Lower leg skin (tissue), 3 donors: ENCODE measurements at regions not wholly inside any gene's neighbourhood (a gene's known extent, or its start where the extent isn't known, plus 50 kb on each side); places are given as distances from the start of the nearest gene placed in this dataset.

Source experiments
- CTCF ChIP-seq, 3 donors: fragments of 450-650 bp; IDR thresholded peaks; one replicate each; pipeline ENCODE4 v1.5.1; 2016; ENCODE audit warnings: antibody characterized with exemption in 3 of 3, mild to moderate bottlenecking in 3 of 3, moderate library complexity in 2 of 3
- POLR2A ChIP-seq, 2 donors: fragments of 450-650 bp; IDR thresholded peaks; one replicate each; pipeline ENCODE4 v1.6.1; 2016 to 2017; ENCODE audit warnings: antibody characterized with exemption in 2 of 2, mild to moderate bottlenecking in 1 of 2, moderate library complexity in 1 of 2

- no peak for TF ChIP-seq CTCF (IDR thresholded peaks at IDR 0.05)
- TF ChIP-seq POLR2A (IDR thresholded peaks at IDR 0.05), result no peak
These were observed 1036.1 kb downstream of the MCTP2 start for GRCh38 chr15:95267481-95267880.
